GM18873 (cell line): ENCODE measurements at regions not wholly inside any gene's neighbourhood (a gene's known extent, or its start where the extent isn't known, plus 50 kb on each side); places are given as distances from the start of the nearest gene placed in this dataset.

Experiments used
- ATAC-seq: cut with Tn5 transposase; IDR thresholded peaks from one replicate; pipeline ENCODE4 v1.9.1; 2021; ENCODE audit warnings: mild to moderate bottlenecking, moderate library complexity, moderate number of reproducible peaks; ENCODE audit not compliant: unreplicated experiment, low FRiP score

GRCh38 chr13:54150851-54151250, 1122.2 kb downstream of the OLFM4 start:
- ATAC-seq: no peak

GRCh38 chr13:54162069-54162468, 1133.5 kb downstream of the OLFM4 start:
- no peak for ATAC-seq

- no peak for ATAC-seq
Observed at GRCh38 chr13:54165581-54166215, 1137.1 kb downstream of the OLFM4 start.

GRCh38 chr13:54173996-54174395, 1145.4 kb downstream of the OLFM4 start:
- ATAC-seq: no peak

- ATAC-seq: no peak
Observed at GRCh38 chr13:54175466-54175865, 1146.9 kb downstream of the OLFM4 start.

GRCh38 chr13:54177466-54177865, 1148.9 kb downstream of the OLFM4 start:
- ATAC-seq: no peak

- ATAC-seq: no peak
Observed at GRCh38 chr13:54183166-54183565, 1154.6 kb downstream of the OLFM4 start.

- no peak for ATAC-seq
Observed at GRCh38 chr13:54183728-54184127, 1155.1 kb downstream of the OLFM4 start.

GRCh38 chr13:54184576-54184975, 1156.0 kb downstream of the OLFM4 start:
- ATAC-seq: no peak

GRCh38 chr13:54185101-54185500, 1156.5 kb downstream of the OLFM4 start:
- no peak for ATAC-seq

- no peak for ATAC-seq
Observed at GRCh38 chr13:54185785-54186184, 1157.2 kb downstream of the OLFM4 start.

- no peak for ATAC-seq
Observed at GRCh38 chr13:54187461-54187860, 1158.8 kb downstream of the OLFM4 start.

- ATAC-seq: no peak
Observed at GRCh38 chr13:54194233-54195024, 1165.8 kb downstream of the OLFM4 start.

GRCh38 chr13:54196684-54197083, 1168.1 kb downstream of the OLFM4 start:
- no peak for ATAC-seq

GRCh38 chr13:54198911-54199310, 1170.3 kb downstream of the OLFM4 start:
- no peak for ATAC-seq

GRCh38 chr13:54206626-54207025, 1178.0 kb downstream of the OLFM4 start:
- no peak for ATAC-seq

- ATAC-seq: no peak
Observed at GRCh38 chr13:54210397-54211049, 1181.9 kb downstream of the OLFM4 start.

- no peak for ATAC-seq
Observed at GRCh38 chr13:54216221-54216620, 1187.6 kb downstream of the OLFM4 start.

- no peak for ATAC-seq
Observed at GRCh38 chr13:54226876-54227275, 1198.3 kb downstream of the OLFM4 start.

- ATAC-seq: no peak
Observed at GRCh38 chr13:54232700-54233099, 1204.1 kb downstream of the OLFM4 start.

GRCh38 chr13:54234607-54235006, 1206.0 kb downstream of the OLFM4 start:
- no peak for ATAC-seq

GRCh38 chr13:54241719-54242118, 1213.1 kb downstream of the OLFM4 start:
- no peak for ATAC-seq
